ENCODE measurements at regions not wholly inside any gene's neighbourhood (a gene's known extent, or its start where the extent isn't known, plus 50 kb on each side); places are given as distances from the start of the nearest gene placed in this dataset.

DNA sequence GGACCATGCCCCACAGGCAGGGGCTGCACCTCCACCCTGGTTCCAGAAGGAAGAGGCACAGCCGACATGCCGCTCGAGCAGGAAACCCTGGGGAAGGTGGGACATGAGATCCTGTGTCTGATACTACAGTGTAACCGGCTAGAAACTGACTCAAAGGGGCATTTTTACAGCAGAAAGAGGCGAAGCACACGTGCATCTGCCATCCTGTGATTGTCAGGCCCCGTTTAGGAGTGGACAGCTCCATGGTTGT is 62.7 kb downstream of the SIK1 start:
- no peak for DNase-seq

DNA sequence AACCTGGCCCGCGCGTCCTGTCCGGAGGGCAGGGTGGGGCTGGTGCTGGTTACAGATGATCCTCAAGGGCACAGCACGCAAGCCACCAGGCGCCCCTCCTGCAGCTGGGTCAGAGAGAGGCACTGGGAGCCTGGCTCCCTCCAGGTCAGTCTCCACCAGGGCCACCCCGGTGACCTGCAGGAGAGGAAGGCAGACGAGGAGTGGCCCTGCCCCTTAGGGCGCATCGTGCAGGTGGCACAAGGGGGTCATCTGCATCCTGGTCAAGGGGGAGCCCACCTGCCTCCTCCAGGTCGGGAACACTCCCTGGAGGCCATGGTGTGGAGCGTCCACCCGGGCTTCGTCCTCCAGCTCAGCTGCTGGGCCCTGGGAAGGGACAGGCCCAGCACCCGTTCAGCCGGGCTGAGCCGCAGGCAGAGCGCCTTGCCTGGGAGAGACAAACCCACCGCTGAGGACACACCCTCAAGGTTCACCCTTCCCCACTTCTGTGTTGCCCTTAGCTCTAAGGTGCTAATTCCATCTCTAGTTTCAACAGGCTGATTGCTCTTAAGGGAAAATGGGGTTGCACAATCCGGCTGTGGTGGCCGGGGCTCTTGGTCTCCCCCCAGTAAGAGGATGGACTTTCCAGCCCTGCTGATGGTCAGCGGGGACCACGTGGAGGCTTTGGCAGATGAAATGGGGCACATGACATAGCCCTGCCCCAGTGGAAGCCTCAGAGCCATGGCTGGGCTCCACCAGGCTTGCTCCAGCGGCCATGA is 63.2 kb downstream of the SIK1 start:
- DNase-seq, result no peak

- no peak for DNase-seq
These were observed 64.0 kb downstream of the SIK1 start for GRCh38 chr21:43362915-43363314.

DNA sequence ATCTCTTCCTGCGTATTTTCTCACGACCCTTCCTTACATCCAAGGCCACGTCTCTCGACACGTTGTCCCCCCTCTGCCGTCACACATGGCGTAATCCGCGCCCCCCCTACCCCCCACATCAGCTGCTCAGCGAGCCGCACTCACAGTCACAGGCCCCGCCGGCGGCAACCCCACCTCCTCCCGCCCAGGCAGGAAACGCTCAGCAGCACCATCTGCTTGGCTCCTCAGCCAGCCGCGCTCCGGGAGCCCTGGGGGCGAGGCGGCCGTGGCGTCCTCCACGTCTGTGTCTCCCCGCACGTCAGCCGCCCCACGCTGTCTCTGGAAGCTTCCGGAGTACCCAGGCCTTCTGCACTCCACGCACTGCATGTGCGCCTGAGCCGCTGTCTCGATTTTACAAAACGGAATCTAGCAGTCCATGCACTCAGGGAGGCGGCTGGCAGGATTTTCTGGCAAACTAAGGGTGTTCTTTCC is 64.6 kb downstream of the SIK1 start:
- DNase-seq, result peak; percentile 65

DNA sequence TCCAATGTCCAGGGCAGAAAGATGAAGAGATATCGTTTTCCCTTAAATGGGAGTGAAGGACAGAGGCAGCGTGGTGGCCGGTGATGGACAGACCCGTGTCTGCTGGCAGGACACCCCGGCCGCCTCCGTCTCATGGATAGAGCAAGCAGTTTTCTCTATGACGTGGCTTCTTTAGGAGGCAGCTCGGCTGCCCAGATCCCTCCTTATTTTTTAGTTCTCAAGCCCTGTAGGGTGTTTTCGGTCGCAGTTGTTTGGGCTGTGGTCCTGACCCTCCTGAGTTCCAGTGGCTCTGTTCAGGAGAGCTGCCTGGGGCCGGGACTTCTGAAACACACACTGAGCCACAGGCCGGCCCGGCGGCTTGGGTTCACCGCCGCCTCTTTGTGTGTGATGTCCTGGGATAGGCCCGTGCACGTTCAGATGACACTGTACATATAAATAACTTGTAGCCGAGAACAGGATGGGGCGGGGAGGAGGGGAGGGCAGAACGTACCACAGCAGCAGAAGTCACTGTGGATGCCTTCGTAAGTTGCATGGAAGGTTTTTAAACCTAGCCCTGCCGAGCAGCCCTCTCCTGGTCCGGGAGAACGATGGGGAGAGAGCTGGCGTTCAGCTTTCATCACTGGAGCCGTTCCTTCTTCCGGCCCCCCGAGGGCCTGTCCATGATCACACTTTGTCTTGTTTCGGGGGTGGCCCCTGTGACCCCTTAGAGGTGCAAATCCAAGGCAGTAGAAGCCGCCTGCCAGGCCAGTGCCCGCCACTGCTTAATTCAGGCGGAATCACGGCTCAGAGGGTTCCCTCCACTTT is 65.2 kb downstream of the SIK1 start:
- DNase-seq, result peak; percentile 77

GRCh38 chr21:43361127-43361492 is 65.8 kb downstream of the SIK1 start:
- DNase-seq, result peak; percentile 40

- DNase-seq, result no peak
These were observed 66.3 kb downstream of the SIK1 start for GRCh38 chr21:43360441-43361126.

GRCh38 chr21:43358940-43359822 is 67.8 kb downstream of the SIK1 start:
- DNase-seq, result peak; percentile 74

DNA sequence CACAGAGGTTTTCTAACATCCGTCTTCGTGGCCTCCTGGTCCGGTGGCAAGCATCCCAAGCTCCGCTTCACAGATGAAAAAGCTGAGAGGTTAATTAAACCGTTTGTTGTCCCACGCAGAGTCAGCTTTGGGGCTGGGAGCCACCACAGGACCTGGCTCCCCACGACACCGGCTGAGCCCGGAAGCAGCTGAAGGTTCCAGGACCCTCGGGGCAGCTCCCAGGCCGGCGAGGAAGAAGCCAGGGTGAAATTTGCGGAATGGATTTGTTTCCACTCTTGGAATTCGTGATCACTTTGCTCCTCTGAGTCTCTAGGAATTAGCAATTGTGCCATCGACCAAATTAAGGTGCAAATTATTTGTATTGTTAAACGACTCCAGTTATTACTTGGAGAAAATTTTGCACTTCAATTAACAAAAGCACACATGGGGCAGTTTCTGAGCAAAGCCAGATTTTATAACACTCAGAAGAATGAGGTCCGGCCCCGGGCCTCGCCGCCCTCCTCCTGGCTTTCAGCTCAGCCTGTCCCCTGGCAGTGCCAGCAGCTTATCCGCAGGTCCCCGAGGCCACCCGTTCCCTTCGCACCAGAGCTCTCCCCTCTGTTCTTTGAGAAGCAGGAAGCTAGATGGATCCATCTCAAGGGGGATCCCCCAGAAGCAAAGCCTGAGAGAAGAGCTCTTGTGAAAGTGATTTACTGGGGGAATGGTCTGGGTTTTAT is 69.1 kb downstream of the SIK1 start:
- DNase-seq, result no peak

DNA sequence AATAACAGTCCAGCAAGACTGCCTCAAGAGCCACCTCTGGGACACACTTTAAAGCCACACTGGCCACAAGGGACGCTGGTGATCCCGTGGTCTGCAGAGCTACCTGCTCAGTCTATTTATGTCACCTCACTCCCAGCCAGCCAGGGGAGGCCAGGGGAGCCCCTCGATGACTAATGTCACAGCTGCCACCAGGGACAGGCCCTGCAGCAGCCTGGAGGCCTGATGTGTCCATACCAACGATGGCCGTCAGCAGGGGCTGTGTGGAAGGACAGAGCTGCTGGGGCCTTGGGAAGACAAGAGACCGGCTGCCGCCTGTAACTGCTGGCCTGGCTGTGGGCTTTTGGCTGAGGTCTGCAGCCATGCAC is 71.0 kb downstream of the SIK1 start:
- no peak for DNase-seq

- no peak for DNase-seq
These were observed 71.5 kb downstream of the SIK1 start for GRCh38 chr21:43355266-43355924.

DNA sequence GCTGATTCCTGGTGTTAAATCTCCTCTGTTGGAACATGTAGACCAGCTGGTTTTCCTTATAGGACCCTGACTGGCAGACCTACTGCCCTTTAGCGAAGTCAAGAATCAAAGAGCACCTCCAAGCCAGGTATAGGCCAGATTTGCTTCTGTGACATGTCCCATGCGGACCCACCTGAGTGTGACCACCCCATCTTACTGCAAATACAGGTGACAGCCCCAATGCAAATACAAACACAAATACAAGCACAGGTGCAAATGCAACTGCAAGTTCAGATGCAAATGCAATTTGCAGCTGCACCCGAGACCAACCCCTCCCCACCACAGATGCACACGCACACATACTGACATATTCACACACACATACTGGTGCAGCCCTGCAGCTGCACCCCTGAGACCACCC is 72.3 kb downstream of the SIK1 start:
- no peak for DNase-seq

DNA sequence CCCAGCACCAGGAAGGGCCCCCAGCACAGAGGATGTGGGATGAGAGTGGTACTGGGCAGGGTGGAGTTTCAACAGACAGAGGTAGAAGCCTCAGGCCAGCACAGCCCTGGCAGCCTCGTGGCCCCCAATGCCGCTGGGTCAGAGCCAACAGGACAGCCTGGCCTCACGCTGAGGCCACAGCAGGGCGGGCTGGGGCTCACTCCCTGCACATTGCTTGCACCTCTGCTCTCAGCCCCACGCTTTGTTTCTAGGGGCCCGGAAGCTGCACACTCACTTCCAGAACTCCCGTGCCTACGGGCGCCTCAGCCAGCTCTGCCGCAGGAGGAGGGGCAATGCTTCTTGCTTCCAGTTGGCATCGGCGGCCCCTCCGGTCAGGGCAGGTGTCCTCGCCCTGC is 72.9 kb downstream of the SIK1 start:
- no peak for DNase-seq

DNA sequence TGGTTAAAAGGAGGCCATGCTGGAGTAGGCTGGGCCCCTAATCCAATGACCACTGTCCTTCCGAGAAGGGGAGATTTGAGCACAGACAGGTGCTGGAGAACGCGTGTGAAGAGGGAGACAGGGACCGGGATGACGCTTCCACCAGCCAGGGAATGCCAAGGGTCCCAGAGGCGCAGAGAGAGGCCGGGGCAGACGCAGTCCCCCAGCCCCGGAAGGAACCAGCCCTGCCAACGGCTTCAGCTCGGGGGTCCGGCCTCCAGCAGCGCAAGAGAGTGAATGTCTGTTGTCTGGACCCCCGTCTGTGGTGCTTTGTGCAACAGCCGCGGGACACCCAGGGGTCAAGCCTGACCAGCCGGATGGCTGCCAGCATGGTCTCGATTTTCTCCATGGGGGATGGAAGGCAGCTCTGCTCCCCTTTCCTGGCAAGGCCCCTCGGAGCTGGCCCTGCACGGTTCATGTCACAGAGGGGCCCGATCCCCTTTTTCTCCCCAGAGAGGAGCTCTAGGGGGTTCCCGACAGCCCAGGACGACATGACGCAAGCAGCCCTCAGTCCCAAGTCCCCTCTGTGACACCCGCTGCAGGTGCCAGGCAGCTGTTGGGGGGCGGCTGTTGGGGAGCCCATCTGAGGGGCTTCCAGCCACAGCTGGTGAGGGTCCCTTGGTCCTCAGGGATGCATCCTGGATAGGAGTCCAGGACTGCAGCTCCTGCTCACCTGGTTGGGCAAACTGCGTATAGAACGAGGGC is 73.5 kb downstream of the SIK1 start:
- DNase-seq, result no peak

DNA sequence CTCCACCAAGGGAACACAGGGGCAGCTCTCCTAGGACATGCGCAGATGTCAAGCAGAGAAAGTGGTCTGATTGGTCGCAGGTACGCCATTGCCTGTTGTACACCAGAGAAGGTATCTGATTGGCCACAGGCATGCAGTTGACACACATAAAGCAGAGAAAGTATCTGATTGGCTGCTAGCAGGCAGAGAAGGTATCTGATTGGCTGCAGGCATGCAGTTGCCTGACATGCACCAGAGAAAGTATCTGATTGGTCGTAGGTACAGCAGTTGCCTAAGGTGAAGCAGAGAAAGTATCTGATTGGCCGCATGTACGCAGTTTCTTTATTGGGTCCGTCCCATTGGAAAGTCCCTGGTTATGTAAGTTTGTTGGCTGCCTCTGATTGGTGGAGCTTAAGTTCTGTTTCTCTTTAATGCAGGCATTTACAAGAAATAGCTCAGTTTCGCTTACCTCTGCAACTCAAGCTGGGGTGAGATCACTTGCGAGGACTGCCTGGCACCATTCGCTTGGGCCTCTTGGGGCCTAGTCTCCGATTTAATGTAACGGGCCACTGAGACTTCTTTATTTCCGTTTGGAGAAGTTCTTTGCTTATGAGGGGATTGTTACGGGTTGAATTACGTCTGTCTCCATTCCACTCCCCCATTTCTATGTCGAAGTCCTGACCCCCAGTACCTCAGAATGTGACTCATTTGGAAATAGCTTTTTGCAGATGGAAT is 74.2 kb downstream of the SIK1 start:
- DNase-seq, result no peak

- DNase-seq, result no peak
These were observed 74.8 kb downstream of the SIK1 start for GRCh38 chr21:43352154-43352537.

- DNase-seq, result no peak
These were observed 75.3 kb downstream of the SIK1 start for GRCh38 chr21:43351501-43352153.

GRCh38 chr21:43349644-43350043 is 77.3 kb downstream of the SIK1 start:
- no peak for DNase-seq

DNA sequence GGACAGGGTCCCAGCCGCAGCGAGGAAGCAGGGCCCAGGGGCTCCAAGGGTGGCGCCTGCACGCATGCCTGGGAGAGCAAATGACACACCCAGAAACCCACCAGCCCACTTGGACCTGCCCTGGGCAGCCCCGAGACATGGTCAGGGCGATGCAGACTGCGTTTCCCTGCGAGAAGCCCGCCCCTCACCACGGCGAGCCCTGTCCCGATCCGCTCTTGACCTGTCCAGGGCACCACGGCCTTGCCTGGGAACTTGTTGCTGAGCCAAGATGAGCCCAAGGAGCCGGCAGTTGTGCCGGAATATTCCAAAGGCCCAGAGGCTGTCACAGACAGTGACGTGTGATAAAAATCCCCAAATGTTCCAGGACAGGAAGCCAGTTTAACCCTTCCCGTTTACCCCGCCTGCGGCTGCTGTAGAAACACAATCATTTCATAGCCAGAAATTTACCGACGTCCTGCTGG is 78.1 kb downstream of the SIK1 start:
- no peak for DNase-seq
